H1 (cell line): ENCODE measurements at regions not wholly inside any gene's neighbourhood (a gene's known extent, or its start where the extent isn't known, plus 50 kb on each side); places are given as distances from the start of the nearest gene placed in this dataset.

Experiments
- CTCF ChIA-PET: fragments of 300-600 bp; sonication (Branson Sonifier 250); formaldehyde crosslinking; loops from one replicate; lab custom pipeline; 2021; ENCODE audit not compliant: partially characterized antibody; lab: Charles Lee
- POLR2A ChIA-PET: fragments of 300-600 bp; sonication (Branson Sonifier 250); formaldehyde crosslinking; loops from one replicate; lab custom pipeline; 2021; ENCODE audit warnings: inconsistent platforms; ENCODE audit not compliant: partially characterized antibody; lab: Charles Lee
- DNase-seq, 2 experiments: peaks; one replicate each; pipeline versions ENCODE4 v3.0.0 to v3.0.0-alpha.2; 2010 to 2022; ENCODE audit warnings: low spot score in 2 of 2, low read depth in 1 of 2, mixed read lengths in 1 of 2
- FAIRE-seq: peaks from 2 replicates; lab custom pipeline; 2011; peaks lifted over from hg19 to GRCh38; lab: Jason Lieb, UNC
- H2AFZ ChIP-seq: 2 replicates; pipeline ENCODE4 v1.8.1; 2012; ENCODE audit warnings: low read length, inconsistent platforms
- H2AK5ac ChIP-seq: 2 replicates; pipeline ENCODE4 v1.6.1; 2013; ENCODE audit warnings: low read depth, low read length
- H2BK120ac ChIP-seq: replicated peaks from 2 replicates; pipeline ENCODE3; 2013; ENCODE audit warnings: low read depth, low read length, inconsistent platforms
- H2BK12ac ChIP-seq: 2 replicates; pipeline ENCODE4 v1.6.1; 2013; ENCODE audit warnings: low read depth, low read length
- H2BK15ac ChIP-seq: 2 replicates; pipeline ENCODE4 v1.6.1; 2013; ENCODE audit warnings: low read length
- H2BK20ac ChIP-seq: 2 replicates; pipeline ENCODE4 v1.6.1; 2013; ENCODE audit warnings: low read length
- H2BK5ac ChIP-seq: 2 replicates; pipeline ENCODE4 v1.6.1; 2013; ENCODE audit warnings: low read depth, low read length
- H3K14ac ChIP-seq: 2 replicates; pipeline ENCODE4 v1.6.1; 2013; ENCODE audit warnings: inconsistent platforms; ENCODE audit not compliant: insufficient read length
- H3K18ac ChIP-seq: 2 replicates; pipeline ENCODE4 v1.6.1; 2013; ENCODE audit warnings: low read length; ENCODE audit errors: extremely low read depth
- H3K23ac ChIP-seq: 2 replicates; pipeline ENCODE4 v1.6.1; 2013; ENCODE audit warnings: inconsistent platforms; ENCODE audit not compliant: insufficient read length
- H3K23me2 ChIP-seq: 2 replicates; pipeline ENCODE4 v1.6.1; 2013; ENCODE audit warnings: low read depth, low read length
- H3K27ac ChIP-seq: 2 replicates; pipeline ENCODE4 v1.6.1; 2011; ENCODE audit warnings: low read depth, low read length, inconsistent platforms
- H3K27me3 ChIP-seq, 4 experiments: replicated peaks in 1 of 4; 1 replicate in 1 of 4; 2 replicates in 3 of 4; pipeline versions ENCODE4 v1.6.1 to v1.8.1; 2011 to 2013; ENCODE audit warnings: low read length in 3 of 4, mild to moderate bottlenecking in 3 of 4, inconsistent platforms in 2 of 4, mixed read lengths in 2 of 4, moderate library complexity in 1 of 4; ENCODE audit not compliant: control insufficient read depth in 3 of 4, insufficient read depth in 3 of 4; ENCODE audit errors: extremely low read depth in 1 of 4
- H3K36me3 ChIP-seq, 4 experiments: 2 replicates each; pipeline versions ENCODE4 v1.6.1 to v1.8.1; 2011 to 2013; ENCODE audit warnings: mild to moderate bottlenecking in 4 of 4, low read length in 3 of 4, moderate library complexity in 2 of 4, control low read depth in 1 of 4, inconsistent platforms in 1 of 4; ENCODE audit not compliant: insufficient read depth in 4 of 4, control insufficient read depth in 2 of 4
- H3K4ac ChIP-seq: replicated peaks from 2 replicates; pipeline ENCODE3; 2013; ENCODE audit warnings: low read length, low read depth, mixed read lengths, inconsistent platforms; ENCODE audit not compliant: insufficient read length
- H3K4me1 ChIP-seq, 4 experiments: replicated peaks in 1 of 4; 1 replicate in 1 of 4; 2 replicates in 3 of 4; pipeline versions ENCODE4 v1.6.1 to v1.8.1; 2011 to 2013; ENCODE audit warnings: low read length in 3 of 4, inconsistent platforms in 2 of 4, mixed read lengths in 1 of 4; ENCODE audit not compliant: insufficient read depth in 4 of 4, control insufficient read depth in 3 of 4
- H3K4me2 ChIP-seq, 2 experiments: 2 replicates each; pipeline versions ENCODE4 v1.6.1 to v1.8.1; 2011 to 2013; ENCODE audit warnings: low read depth in 2 of 2, low read length in 2 of 2, control low read depth in 1 of 2, inconsistent platforms in 1 of 2, mild to moderate bottlenecking in 1 of 2; ENCODE audit not compliant: insufficient read depth in 1 of 2
- H3K4me3 ChIP-seq, 4 experiments: fragments of 200-600, 300-600 bp in 1 of 4; sonication (generic), shearing (Covaris generic), sonication (Bioruptor Twin) in 1 of 4; 2 replicates each; pipeline versions ENCODE4 v1.5.1 to v1.8.1; 2011 to 2016; ENCODE audit warnings: low read length in 4 of 4, low read depth in 3 of 4, control low read depth in 2 of 4, inconsistent platforms in 2 of 4, mild to moderate bottlenecking in 2 of 4, mixed read lengths in 1 of 4, moderate library complexity in 1 of 4; ENCODE audit not compliant: insufficient read depth in 2 of 4; ENCODE audit errors: extremely low read depth in 1 of 4
- H3K56ac ChIP-seq: replicated peaks from 2 replicates; pipeline ENCODE3; 2013; ENCODE audit warnings: low read depth, mild to moderate bottlenecking, mixed read lengths, low read length, inconsistent platforms; ENCODE audit not compliant: insufficient read length
- H3K79me1 ChIP-seq: 2 replicates; pipeline ENCODE4 v1.6.1; 2013; ENCODE audit warnings: low read depth, low read length, control low read depth
- H3K79me2 ChIP-seq, 2 experiments: 2 replicates each; pipeline versions ENCODE4 v1.6.1 to v1.8.1; 2012 to 2013; ENCODE audit warnings: low read length in 2 of 2, mild to moderate bottlenecking in 2 of 2, inconsistent platforms in 1 of 2; ENCODE audit not compliant: insufficient read depth in 2 of 2, control insufficient read depth in 1 of 2
- H3K9ac ChIP-seq, 4 experiments: replicated peaks in 1 of 4; 1 replicate in 1 of 4; 2 replicates in 3 of 4; pipeline versions ENCODE4 v1.6.1 to v1.8.1; 2011 to 2013; ENCODE audit warnings: low read depth in 3 of 4, low read length in 3 of 4, control low read depth in 2 of 4, mild to moderate bottlenecking in 2 of 4, moderate library complexity in 2 of 4, inconsistent platforms in 1 of 4; ENCODE audit errors: extremely low read depth in 1 of 4
- H3K9me3 ChIP-seq, 2 experiments: 2 replicates each; pipeline versions ENCODE4 v1.6.1 to v1.8.1; 2012 to 2013; ENCODE audit warnings: mild to moderate bottlenecking in 2 of 2, moderate library complexity in 2 of 2, control low read depth in 1 of 2, inconsistent platforms in 1 of 2, low read depth in 1 of 2, low read length in 1 of 2, mixed read lengths in 1 of 2; ENCODE audit not compliant: insufficient read depth in 2 of 2
- H4K20me1 ChIP-seq, 2 experiments: replicated peaks in 1 of 2; 2 replicates each; pipeline versions ENCODE3 to v1.8.1; 2011 to 2013; ENCODE audit warnings: inconsistent platforms in 2 of 2, low read length in 2 of 2, mild to moderate bottlenecking in 1 of 2; ENCODE audit not compliant: insufficient read depth in 2 of 2, control insufficient read depth in 1 of 2
- H4K5ac ChIP-seq: 2 replicates; pipeline ENCODE4 v1.6.1; 2013; ENCODE audit warnings: low read length, low read depth, mixed read lengths, inconsistent platforms; ENCODE audit not compliant: insufficient read length
- H4K8ac ChIP-seq: 2 replicates; pipeline ENCODE4 v1.8.0; 2013; ENCODE audit warnings: mild to moderate bottlenecking, moderate library complexity, low read length, inconsistent platforms; ENCODE audit not compliant: insufficient read depth; ENCODE audit errors: extremely low read depth
- H4K91ac ChIP-seq: replicated peaks from 2 replicates; pipeline ENCODE3; 2013; ENCODE audit warnings: low read length, mixed read lengths, inconsistent platforms; ENCODE audit not compliant: insufficient read length
- ASH2L ChIP-seq: fragments of 200-600, 300-600 bp; sonication (generic); IDR thresholded peaks from one replicate; pipeline ENCODE4 v1.7.1; 2017; ENCODE audit warnings: low read length
- ATF3 ChIP-seq: IDR thresholded peaks from 2 replicates; pipeline ENCODE4 v1.6.1; 2011; ENCODE audit warnings: low read depth, mild to moderate bottlenecking, low read length; ENCODE audit not compliant: insufficient read depth
- CBX5 ChIP-seq: fragments of 300-800, 300-1000 bp; sonication (generic); IDR thresholded peaks from 2 replicates; pipeline ENCODE4 v1.7.1; 2016; ENCODE audit warnings: antibody characterized with exemption, low read length, low read depth
- CBX8 ChIP-seq: fragments of 300-800, 300-1000 bp; sonication (generic); IDR thresholded peaks from 2 replicates; pipeline ENCODE4 v1.7.1; 2016; ENCODE audit warnings: low read depth, low read length, borderline replicate concordance
- CHD2 ChIP-seq: IDR thresholded peaks from 2 replicates; pipeline ENCODE4 v1.6.1; 2012; ENCODE audit warnings: low read length, improper control_type of control experiment
- CTBP2 ChIP-seq: IDR thresholded peaks from 2 replicates; pipeline ENCODE4 v1.7.0; 2011; ENCODE audit warnings: borderline replicate concordance, mild to moderate bottlenecking, moderate library complexity, mixed read lengths, low read length; ENCODE audit not compliant: insufficient read depth, insufficient read length
- EP300 ChIP-seq, 2 experiments: IDR thresholded peaks; 1 replicate in 1 of 2; 2 replicates in 1 of 2; pipeline ENCODE4 v1.6.1; 2011 to 2012; ENCODE audit warnings: low read depth in 2 of 2, low read length in 2 of 2, mild to moderate bottlenecking in 2 of 2, borderline replicate concordance in 1 of 2, inconsistent platforms in 1 of 2, moderate library complexity in 1 of 2
- EZH2 ChIP-seq: fragments of 200-600 bp; sonication (generic); IDR thresholded peaks from 2 replicates; pipeline ENCODE4 v1.7.1; 2012; ENCODE audit warnings: low read depth, mild to moderate bottlenecking, moderate library complexity, low read length, inconsistent platforms; ENCODE audit not compliant: severe bottlenecking
- GTF2F1 ChIP-seq: IDR thresholded peaks from 2 replicates; pipeline ENCODE4 v1.6.1; 2012; ENCODE audit warnings: low read depth, low read length, improper control_type of control experiment, borderline replicate concordance
- HDAC2 ChIP-seq, 2 experiments: fragments of 300-600 bp in 1 of 2; sonication (generic) in 1 of 2; IDR thresholded peaks; 2 replicates each; pipeline ENCODE4 v1.6.1; 2011 to 2012; ENCODE audit warnings: low read depth in 2 of 2, low read length in 2 of 2, mild to moderate bottlenecking in 2 of 2, moderate library complexity in 2 of 2, borderline replicate concordance in 1 of 2, inconsistent platforms in 1 of 2
- POLR2A ChIP-seq, 2 experiments: IDR thresholded peaks; 1 replicate in 1 of 2; 2 replicates in 1 of 2; pipeline ENCODE4 v1.6.1; 2011; ENCODE audit warnings: low read depth in 2 of 2, low read length in 2 of 2, mild to moderate bottlenecking in 2 of 2; ENCODE audit errors: control extremely low read depth in 1 of 2
- YY1 ChIP-seq: IDR thresholded peaks from 2 replicates; pipeline ENCODE4 v1.6.1; 2011; ENCODE audit warnings: low read depth, mild to moderate bottlenecking, low read length
- WGBS, 2 experiments: shearing (Covaris generic) in 1 of 2; methylation state at CpG; one replicate each; pipeline versions ENCODE4 v1.1.6 to v1.1.7; 2013 to 2015; ENCODE audit warnings: low lambda C conversion rate in 2 of 2, mixed read lengths in 2 of 2, inconsistent platforms in 1 of 2, low coverage in 1 of 2, missing lambda C conversion rate in 1 of 2; ENCODE audit not compliant: insufficient replicate concordance in 2 of 2, insufficient coverage in 1 of 2, insufficient read length in 1 of 2; ENCODE audit errors: extremely low coverage in 1 of 2, missing lambda C conversion rate in 1 of 2; 5-methylcytosine and 5-hydroxymethylcytosine counted together

- no peak overlapping the region for H2AFZ ChIP-seq
- no peak overlapping the region for H3K56ac ChIP-seq
- H2BK120ac ChIP-seq: no peak overlapping the region
- ChIA-PET POLR2A (no interaction called here), CTCF (no interaction called here)
- no peak for FAIRE-seq
- H2BK20ac ChIP-seq: no peak overlapping the region
- H2BK5ac ChIP-seq: no peak overlapping the region
- H3K23ac ChIP-seq: no peak overlapping the region
- no peak overlapping the region for H2AK5ac ChIP-seq
- no peaks in the 10 kb centered on the region for H3K36me3 ChIP-seq
- no peaks in the 10 kb centered on the region for H3K9me3 ChIP-seq
- H4K5ac ChIP-seq: no peak overlapping the region
- no peak overlapping the region for H3K27ac ChIP-seq
- no peak overlapping the region for H4K91ac ChIP-seq
- no peaks in the 10 kb centered on the region for H3K4me1 ChIP-seq
- TF ChIP-seq EZH2 (no peak), ASH2L (no peak), EP300 (IDR thresholded peaks at IDR 0.05; ENCODE audit: borderline replicate concordance in 1 of 2, low read depth in 2 of 2, low read length in 2 of 2) (no peak), ATF3 (no peak), YY1 (no peak), CBX8 (no peak), GTF2F1 (no peak), CBX5 (no peak), HDAC2 (IDR thresholded peaks at IDR 0.05; ENCODE audit: borderline replicate concordance in 1 of 2, low read depth in 2 of 2, low read length in 2 of 2) (no peak), CTBP2 (no peak), CHD2 (no peak), POLR2A (IDR thresholded peaks at IDR 0.05; ENCODE audit: control extremely low read depth in 1 of 2, low read depth in 2 of 2, low read length in 2 of 2) (no peak)
- no peaks in the 10 kb centered on the region for H3K23me2 ChIP-seq
- no peaks in the 10 kb centered on the region for H3K79me2 ChIP-seq
- H3K14ac ChIP-seq: no peak overlapping the region
- 87% methylated on average over 4 of the region's 5 CpGs; no CpG with 5 or more reads in 1 of the 2 experiments for WGBS, 2 experiments
- no peaks in the 10 kb centered on the region for H3K27me3 ChIP-seq
- H4K8ac ChIP-seq: no peak overlapping the region
- H3K4me2 ChIP-seq: no peak overlapping the region
- H3K79me1 ChIP-seq: no peaks in the 10 kb centered on the region
- DNase-seq: no peak
- no peak overlapping the region for H3K18ac ChIP-seq
- no peak overlapping the region for H2BK15ac ChIP-seq
- H2BK12ac ChIP-seq: no peak overlapping the region
- no peaks in the 10 kb centered on the region for H4K20me1 ChIP-seq
- no peak overlapping the region for H3K4ac ChIP-seq
- H3K9ac ChIP-seq: no peak overlapping the region
- no peak overlapping the region for H3K4me3 ChIP-seq
These were observed 109.3 kb downstream of the MAGEC2 start for GRCh38 chrX:142095651-142096245.
